Uterus (tissue), 3 donors: ENCODE measurements at regions not wholly inside any gene's neighbourhood (a gene's known extent, or its start where the extent isn't known, plus 50 kb on each side); places are given as distances from the start of the nearest gene placed in this dataset.

Experiments used
- DNase-seq, 2 donors: peaks; one replicate each; pipeline ENCODE4 v3.0.0-alpha.2; 2019 to 2020
- H3K27ac ChIP-seq, 2 donors: fragments of 200-600 bp; sonication (generic); 1 replicate in 1 of 2; 2 replicates in 1 of 2; pipeline ENCODE4 v1.5.1; 2016 to 2018
- H3K27me3 ChIP-seq, 2 donors: fragments of 200-600 bp; sonication (generic); one replicate each; pipeline ENCODE4 v1.5.1; 2018 to 2019; ENCODE audit warnings: control low read depth in 1 of 2
- H3K36me3 ChIP-seq, 2 donors: fragments of 200-600 bp; sonication (generic); one replicate each; pipeline ENCODE4 v1.5.1; 2019; ENCODE audit warnings: control low read depth in 1 of 2
- H3K4me1 ChIP-seq, 2 donors: fragments of 200-600 bp; sonication (generic); one replicate each; pipeline ENCODE4 v1.5.1; 2018 to 2019; ENCODE audit warnings: control low read depth in 1 of 2
- H3K4me3 ChIP-seq, 2 donors: fragments of 200-600 bp; sonication (generic); 1 replicate in 1 of 2; 2 replicates in 1 of 2; pipeline ENCODE4 v1.5.1; 2018 to 2019; ENCODE audit warnings: mild to moderate bottlenecking in 1 of 2
- H3K9me3 ChIP-seq, 2 donors: fragments of 200-600 bp; sonication (generic); one replicate each; pipeline ENCODE4 v1.5.1; 2019; ENCODE audit warnings: control low read depth in 1 of 2
- POLR2A ChIP-seq, 2 donors: fragments of 450-650 bp; IDR thresholded peaks; one replicate each; pipeline ENCODE4 v1.6.1; 2016; ENCODE audit warnings: antibody characterized with exemption in 2 of 2, mild to moderate bottlenecking in 1 of 2, moderate library complexity in 1 of 2
- intact Hi-C: fragments of 100-400 bp; cut with DNase I; formaldehyde crosslinking; loops from one replicate; pipeline ENCODE4 v1.15.1; 2023; ENCODE audit warnings: low total_unique reads
- TF ChIP-seq, protein P1 (sequence below), 4 experiments: fragments of 200-600 bp in 2 of 4; fragments of 450-650 bp in 2 of 4; sonication (generic) in 2 of 4; IDR thresholded peaks; one replicate each; pipeline ENCODE4 v1.5.1; 2016 to 2019; ENCODE audit warnings: antibody characterized with exemption in 4 of 4, mild to moderate bottlenecking in 2 of 4, moderate library complexity in 1 of 4
- donor health status: DM: yes; HTN: yes; CAD: no.

GRCh38 chr2:45123065-45123464 is 113.8 kb upstream of the SIX2 start:
- Histone ChIP-seq H3K36me3 (no peaks in the 10 kb centered on the region), H3K27me3 (no peaks in the 10 kb centered on the region), H3K9me3 (no peaks in the 10 kb centered on the region), H3K4me3 (no peak overlapping the region), H3K27ac (no peak overlapping the region), H3K4me1 (no peaks in the 10 kb centered on the region)
- DNase-seq: no peak
- intact Hi-C loops: no loop called here
- TF ChIP-seq, protein P1, sequence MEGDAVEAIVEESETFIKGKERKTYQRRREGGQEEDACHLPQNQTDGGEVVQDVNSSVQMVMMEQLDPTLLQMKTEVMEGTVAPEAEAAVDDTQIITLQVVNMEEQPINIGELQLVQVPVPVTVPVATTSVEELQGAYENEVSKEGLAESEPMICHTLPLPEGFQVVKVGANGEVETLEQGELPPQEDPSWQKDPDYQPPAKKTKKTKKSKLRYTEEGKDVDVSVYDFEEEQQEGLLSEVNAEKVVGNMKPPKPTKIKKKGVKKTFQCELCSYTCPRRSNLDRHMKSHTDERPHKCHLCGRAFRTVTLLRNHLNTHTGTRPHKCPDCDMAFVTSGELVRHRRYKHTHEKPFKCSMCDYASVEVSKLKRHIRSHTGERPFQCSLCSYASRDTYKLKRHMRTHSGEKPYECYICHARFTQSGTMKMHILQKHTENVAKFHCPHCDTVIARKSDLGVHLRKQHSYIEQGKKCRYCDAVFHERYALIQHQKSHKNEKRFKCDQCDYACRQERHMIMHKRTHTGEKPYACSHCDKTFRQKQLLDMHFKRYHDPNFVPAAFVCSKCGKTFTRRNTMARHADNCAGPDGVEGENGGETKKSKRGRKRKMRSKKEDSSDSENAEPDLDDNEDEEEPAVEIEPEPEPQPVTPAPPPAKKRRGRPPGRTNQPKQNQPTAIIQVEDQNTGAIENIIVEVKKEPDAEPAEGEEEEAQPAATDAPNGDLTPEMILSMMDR (IDR thresholded peaks at IDR 0.05): no peak
- no peak for TF ChIP-seq POLR2A (IDR thresholded peaks at IDR 0.05)

DNA sequence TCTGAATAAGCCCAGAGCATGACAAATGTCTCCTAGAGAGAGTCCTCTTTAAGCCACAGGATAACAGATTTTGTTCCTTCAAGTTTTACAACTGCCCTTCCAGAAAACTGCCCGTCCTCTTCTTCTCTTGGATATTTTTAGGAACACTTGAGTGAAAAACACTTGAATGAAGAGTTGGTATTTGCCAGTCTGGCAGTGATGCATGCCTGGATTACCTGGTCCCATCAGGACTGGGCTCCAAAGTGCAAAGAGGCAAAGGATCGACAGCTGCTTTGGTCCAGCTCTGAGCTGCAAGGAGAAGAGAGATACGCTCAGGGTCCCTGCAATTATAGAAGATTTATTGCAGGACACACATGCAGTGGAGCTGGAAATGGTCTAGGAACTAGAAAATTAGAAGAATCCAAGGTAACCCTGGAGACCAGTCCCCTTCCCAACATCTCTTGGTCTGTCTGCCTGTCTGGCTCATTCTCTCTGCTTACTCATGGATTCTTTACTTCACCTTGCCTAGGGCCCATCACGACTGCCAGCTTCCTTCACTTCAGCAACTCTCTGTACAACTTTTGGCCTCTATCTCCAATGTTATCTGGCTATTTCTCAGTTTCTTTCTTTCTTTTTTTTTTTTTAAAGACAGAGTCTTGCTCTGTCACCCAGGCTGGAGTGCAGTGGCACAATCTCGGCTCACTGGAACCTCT is 112.1 kb upstream of the SIX2 start:
- Histone ChIP-seq H3K36me3 (no peaks in the 10 kb centered on the region), H3K9me3 (no peaks in the 10 kb centered on the region), H3K4me1 (no peaks in the 10 kb centered on the region), H3K4me3 (no peak overlapping the region), H3K27me3 (no peaks in the 10 kb centered on the region), H3K27ac (no peak overlapping the region)
- DNase-seq: no peak
- intact Hi-C loops: no loop called here
- TF ChIP-seq POLR2A (IDR thresholded peaks at IDR 0.05): no peak
- TF ChIP-seq, protein P1 (IDR thresholded peaks at IDR 0.05): no peak

- H3K9me3 ChIP-seq: no peaks in the 10 kb centered on the region
- H3K36me3 ChIP-seq: no peaks in the 10 kb centered on the region
- intact Hi-C loops: no loop called here
- H3K4me1 ChIP-seq: no peaks in the 10 kb centered on the region
- H3K27me3 ChIP-seq: no peaks in the 10 kb centered on the region
- no peak for DNase-seq
- H3K4me3 ChIP-seq: no peak overlapping the region
- TF ChIP-seq, protein P1 (IDR thresholded peaks at IDR 0.05): no peak
- no peak for TF ChIP-seq POLR2A (IDR thresholded peaks at IDR 0.05)
- H3K27ac ChIP-seq: no peak overlapping the region
These were observed 111.3 kb upstream of the SIX2 start for GRCh38 chr2:45120546-45120945.

GRCh38 chr2:45119855-45120254 is 110.6 kb upstream of the SIX2 start:
- Histone ChIP-seq H3K9me3 (no peaks in the 10 kb centered on the region), H3K27me3 (no peaks in the 10 kb centered on the region), H3K4me3 (no peak overlapping the region), H3K27ac (no peak overlapping the region), H3K36me3 (no peaks in the 10 kb centered on the region), H3K4me1 (no peaks in the 10 kb centered on the region)
- DNase-seq: no peak
- intact Hi-C loops: no loop called here
- no peak for TF ChIP-seq POLR2A (IDR thresholded peaks at IDR 0.05)
- TF ChIP-seq, protein P1 (IDR thresholded peaks at IDR 0.05): no peak

GRCh38 chr2:45119038-45119437 is 109.8 kb upstream of the SIX2 start:
- H3K27me3 ChIP-seq: no peaks in the 10 kb centered on the region
- H3K36me3 ChIP-seq: no peaks in the 10 kb centered on the region
- TF ChIP-seq, protein P1 (IDR thresholded peaks at IDR 0.05): no peak
- TF ChIP-seq POLR2A (IDR thresholded peaks at IDR 0.05): no peak
- intact Hi-C loops: no loop called here
- no peak overlapping the region for H3K27ac ChIP-seq
- H3K4me3 ChIP-seq: no peak overlapping the region
- no peaks in the 10 kb centered on the region for H3K4me1 ChIP-seq
- no peaks in the 10 kb centered on the region for H3K9me3 ChIP-seq
- no peak for DNase-seq
